GM23248 (cell line): ENCODE measurements at regions not wholly inside any gene's neighbourhood (a gene's known extent, or its start where the extent isn't known, plus 50 kb on each side); places are given as distances from the start of the nearest gene placed in this dataset.

Source experiments
- DNase-seq: peaks from one replicate; pipeline ENCODE4 v3.0.0-alpha.2; 2015
- H2AFZ ChIP-seq: fragments of 200-600 bp; sonication (generic); 2 replicates; pipeline ENCODE4 v1.6.1; 2016; ENCODE audit warnings: antibody characterized with exemption
- H3F3A ChIP-seq: fragments of 200-600 bp; sonication (generic); 2 replicates; pipeline ENCODE4 v1.6.1; 2016; ENCODE audit warnings: mild to moderate bottlenecking, antibody characterized with exemption, mixed run types; ENCODE audit not compliant: insufficient read depth
- H3K27ac ChIP-seq: fragments of 200-600 bp; sonication (generic); 2 replicates; pipeline ENCODE4 v1.5.1; 2016; ENCODE audit warnings: mild to moderate bottlenecking
- H3K27me3 ChIP-seq: fragments of 200-600 bp; sonication (generic); replicated peaks from 2 replicates; pipeline ENCODE4 v1.6.1; 2016; ENCODE audit warnings: mild to moderate bottlenecking; ENCODE audit not compliant: insufficient read depth
- H3K36me3 ChIP-seq: fragments of 200-600 bp; sonication (generic); 2 replicates; pipeline ENCODE4 v1.6.1; 2016; ENCODE audit warnings: low read depth, mild to moderate bottlenecking
- H3K4me1 ChIP-seq: fragments of 200-600 bp; sonication (generic); 2 replicates; pipeline ENCODE4 v1.6.1; 2016; ENCODE audit warnings: mild to moderate bottlenecking; ENCODE audit not compliant: insufficient read depth
- H3K4me2 ChIP-seq: fragments of 200-600 bp; sonication (generic); one replicate; pipeline ENCODE4 v1.6.1; 2016; ENCODE audit warnings: mild to moderate bottlenecking; ENCODE audit not compliant: unreplicated experiment
- H3K4me3 ChIP-seq: fragments of 200-600 bp; sonication (generic); 2 replicates; pipeline ENCODE4 v1.5.1; 2016; ENCODE audit warnings: mild to moderate bottlenecking
- H3K79me2 ChIP-seq: fragments of 200-600 bp; sonication (generic); 2 replicates; pipeline ENCODE4 v1.6.1; 2016; ENCODE audit warnings: mild to moderate bottlenecking; ENCODE audit not compliant: insufficient read depth
- H3K9ac ChIP-seq: fragments of 200-600 bp; sonication (generic); 2 replicates; pipeline ENCODE4 v1.6.1; 2016; ENCODE audit warnings: mild to moderate bottlenecking
- H3K9me2 ChIP-seq: fragments of 200-600 bp; sonication (generic); 2 replicates; pipeline ENCODE4 v1.6.1; 2016; ENCODE audit warnings: mixed run types, mild to moderate bottlenecking, moderate library complexity; ENCODE audit not compliant: insufficient read depth
- H3K9me3 ChIP-seq: fragments of 200-600 bp; sonication (generic); one replicate; pipeline ENCODE4 v1.6.1; 2017; ENCODE audit warnings: low read depth
- H4K20me1 ChIP-seq: fragments of 200-600 bp; sonication (generic); 2 replicates; pipeline ENCODE4 v1.6.0; 2016; ENCODE audit not compliant: insufficient read depth
- EZH2 ChIP-seq: fragments of 200-600 bp; sonication (generic); IDR thresholded peaks from 2 replicates; pipeline ENCODE4 v1.6.1; 2018; ENCODE audit warnings: antibody characterized with exemption, mild to moderate bottlenecking; ENCODE audit not compliant: insufficient read depth, poor library complexity, severe bottlenecking
- EZH2phosphoT487 ChIP-seq: fragments of 200-600 bp; sonication (generic); IDR thresholded peaks from 2 replicates; pipeline ENCODE4 v1.6.1; 2018; ENCODE audit warnings: antibody characterized with exemption, moderate library complexity, mild to moderate bottlenecking, low read depth; ENCODE audit not compliant: insufficient read depth
- WGBS, 2 experiments: methylation state at CpG; one replicate each; pipeline ENCODE4 v1.1.6; 2015 to 2017; ENCODE audit warnings: low lambda C conversion rate in 2 of 2, low coverage in 1 of 2; ENCODE audit errors: missing lambda C conversion rate in 2 of 2; 5-methylcytosine and 5-hydroxymethylcytosine counted together
- in situ Hi-C: fragments of 300-500 bp; cut with MboI; formaldehyde crosslinking; loops from 2 replicates; pipeline ENCODE4 v1.15.0; 2020

- Histone ChIP-seq H3K27ac (no peak overlapping the region), H3K36me3 (no peaks in the 10 kb centered on the region), H3K27me3 (peaks cover 16% of the 10 kb centered on the region; the same call in 1 of the 2 replicates), H4K20me1 (no peaks in the 10 kb centered on the region), H3K9me3 (no peaks in the 10 kb centered on the region), H3F3A (no peaks in the 10 kb centered on the region), H3K9me2 (no peaks in the 10 kb centered on the region), H2AFZ (no peak overlapping the region), H3K9ac (no peak overlapping the region), H3K4me2 (no peak overlapping the region), H3K79me2 (no peaks in the 10 kb centered on the region), H3K4me3 (no peak overlapping the region), H3K4me1 (peaks cover 8% of the 10 kb centered on the region; the same call in 1 of the 2 replicates)
- TF ChIP-seq EZH2phosphoT487 (no peak), EZH2 (no peak)
- peak; percentile 61 for DNase-seq
- WGBS, 2 experiments: 24 to 40% methylated on average over 2 of the region's 2 CpGs
- in situ Hi-C loops: no loop called here
Measured at GRCh38 chr5:17406423-17406838, 91.6 kb upstream of the TAF11L2 start.

GRCh38 chr5:17411436-17412402 lies 86.3 kb upstream of the TAF11L2 start:
- no peaks in the 10 kb centered on the region for H3K36me3 ChIP-seq
- WGBS, 2 experiments: 52 to 59% methylated on average over 11 of the region's 11 CpGs
- H3K9me2 ChIP-seq: no peaks in the 10 kb centered on the region
- H3K4me1 ChIP-seq: peaks cover 9% of the 10 kb centered on the region; the same call in 1 of the 2 replicates
- H2AFZ ChIP-seq: peak overlapping the region; percentile 17; the same call in 1 of the 2 replicates
- no peak overlapping the region for H3K4me3 ChIP-seq
- no peaks in the 10 kb centered on the region for H3K9me3 ChIP-seq
- no peaks in the 10 kb centered on the region for H3F3A ChIP-seq
- no peaks in the 10 kb centered on the region for H3K27me3 ChIP-seq
- peak overlapping the region; percentile 17 for H3K4me2 ChIP-seq
- TF ChIP-seq EZH2phosphoT487 (no peak), EZH2 (no peak)
- DNase-seq: peak; percentile 49
- in situ Hi-C loops: no loop called here
- no peaks in the 10 kb centered on the region for H4K20me1 ChIP-seq
- no peaks in the 10 kb centered on the region for H3K79me2 ChIP-seq
- H3K27ac ChIP-seq: no peak overlapping the region
- no peak overlapping the region for H3K9ac ChIP-seq

GRCh38 chr5:17412760-17413671 lies 85.0 kb upstream of the TAF11L2 start:
- in situ Hi-C loops: no loop called here
- Histone ChIP-seq H3K9me3 (no peaks in the 10 kb centered on the region), H3K9ac (no peak overlapping the region), H4K20me1 (no peaks in the 10 kb centered on the region), H3K27me3 (no peaks in the 10 kb centered on the region), H3K27ac (no peak overlapping the region), H3K36me3 (no peaks in the 10 kb centered on the region), H3K79me2 (no peaks in the 10 kb centered on the region), H3F3A (no peaks in the 10 kb centered on the region), H2AFZ (no peak overlapping the region), H3K4me1 (peaks cover 9% of the 10 kb centered on the region; the same call in 1 of the 2 replicates), H3K4me3 (no peak overlapping the region), H3K4me2 (no peak overlapping the region), H3K9me2 (no peaks in the 10 kb centered on the region)
- WGBS, 2 experiments: 70 to 74% methylated on average over 9 of the region's 9 CpGs
- TF ChIP-seq EZH2 (no peak), EZH2phosphoT487 (no peak)
- no peak for DNase-seq

GRCh38 chr5:17413691-17414090 lies 84.3 kb upstream of the TAF11L2 start:
- Histone ChIP-seq H3K9me2 (no peaks in the 10 kb centered on the region), H3K27me3 (no peaks in the 10 kb centered on the region), H3K9ac (no peak overlapping the region), H3K4me2 (no peak overlapping the region), H3F3A (no peaks in the 10 kb centered on the region), H3K9me3 (no peaks in the 10 kb centered on the region), H3K4me1 (peaks cover 9% of the 10 kb centered on the region; the same call in 1 of the 2 replicates), H3K79me2 (no peaks in the 10 kb centered on the region), H3K4me3 (no peak overlapping the region), H2AFZ (no peak overlapping the region), H3K36me3 (no peaks in the 10 kb centered on the region), H3K27ac (no peak overlapping the region), H4K20me1 (no peaks in the 10 kb centered on the region)
- WGBS, 2 experiments: 96 to 97% methylated on average over 3 of the region's 3 CpGs
- DNase-seq: peak; percentile 7
- TF ChIP-seq EZH2 (no peak), EZH2phosphoT487 (no peak)
- in situ Hi-C loops: no loop called here
